ENCODE measurements at regions not wholly inside any gene's neighbourhood (a gene's known extent, or its start where the extent isn't known, plus 50 kb on each side); places are given as distances from the start of the nearest gene placed in this dataset.
"Not testable (repeated sequence)": the region's sequence is repeated elsewhere in the genome, so short reads cannot be mapped to it uniquely, and the experiment has no call there.

GRCh38 chr4:23412701-23413100, 477.1 kb downstream of the PPARGC1A start:
- ChIA-PET CTCF (ENCODE audit: low intra/inter-chr PET ratio) (no interaction called here), POLR2A (interaction anchor here (1.0 kb wide), 1 partner anchor 24 kb away, joined by 3 read pairs; no protein-coding TSS in a partner anchor)
- H3K4me1 ChIP-seq (replicated peaks in 1 of 2; ENCODE audit: control insufficient read depth in 2 of 2, insufficient read depth in 2 of 2, low read length in 2 of 2) = no peaks in the 10 kb centered on the region
- H3K9ac ChIP-seq (ENCODE audit: insufficient read depth in 1 of 2, low read depth in 2 of 2, low read length in 2 of 2) = no peak overlapping the region
- no peaks in the 10 kb centered on the region for H3K79me2 ChIP-seq (ENCODE audit: control insufficient read depth, insufficient read depth, low read length)
- TF ChIP-seq ETV1 (tag; conservative IDR thresholded peaks at IDR 0.05; ENCODE audit: low read depth) (no peak), CTCFL (IDR thresholded peaks at IDR 0.05; ENCODE audit: borderline replicate concordance, insufficient read depth, low read depth, low read length, poor library complexity, severe bottlenecking) (no peak), SRF (CRISPR knock-in tag; IDR thresholded peaks at IDR 0.05) (no peak), LCOR (CRISPR knock-in tag; IDR thresholded peaks at IDR 0.05) (no peak), MAX (CRISPR knock-in tag; IDR thresholded peaks at IDR 0.05) (no peak), CAMTA2 (CRISPR knock-in tag; conservative IDR thresholded peaks at IDR 0.05) (no peak), ZNF76 (CRISPR knock-in tag; IDR thresholded peaks at IDR 0.05; ENCODE audit: borderline replicate concordance) (no peak), RFX7 (CRISPR knock-in tag; IDR thresholded peaks at IDR 0.05) (no peak), ZNF431 (CRISPR knock-in tag; IDR thresholded peaks at IDR 0.05) (no peak), PCBP1 (IDR thresholded peaks at IDR 0.05; ENCODE audit: low read depth, low read length, poor library complexity, severe bottlenecking) (no peak), RBM22 (IDR thresholded peaks at IDR 0.05; ENCODE audit: low read depth, low read length, poor library complexity, severe bottlenecking) (no peak), NR3C1 (CRISPR knock-in tag; IDR thresholded peaks at IDR 0.05) (no peak)
- intact Hi-C loops (cut with micrococcal nuclease) (no loop called here), in situ Hi-C loops (cut with MboI) (no loop called here)
- no peak overlapping the region for H3K4me3 ChIP-seq
- no peak overlapping the region for H3K27ac ChIP-seq (ENCODE audit: extremely low read depth, low read depth, low read length)
- H4K20me1 ChIP-seq (replicated peaks; ENCODE audit: control insufficient read depth, insufficient read depth, low read length) = no peaks in the 10 kb centered on the region
- FAIRE-seq (no peak), DNase-seq (ENCODE audit: extremely low read depth in 1 of 4, low spot score in 3 of 4) (no peak), ATAC-seq (no peak)
- no peaks in the 10 kb centered on the region for H3K27me3 ChIP-seq (ENCODE audit: control insufficient read depth in 2 of 2, insufficient read depth in 2 of 2, low read length in 2 of 2)
- no TSS peak for BruUV-seq (replicated peaks)
- no peak overlapping the region for H3K4me2 ChIP-seq (ENCODE audit: insufficient read depth, low read length)
- H3K36me3 ChIP-seq (ENCODE audit: control insufficient read depth, insufficient read depth, low read length) = no peaks in the 10 kb centered on the region
- WGBS (ENCODE audit: insufficient coverage, low coverage, missing lambda C conversion rate) = 19% methylated on average over 3 of the region's 3 CpGs
- H3K9me1 ChIP-seq (ENCODE audit: control insufficient read depth, insufficient read depth, low read length) = no peaks in the 10 kb centered on the region
- H2AFZ ChIP-seq (ENCODE audit: low read depth, low read length) = no peak overlapping the region
- H3K9me3 ChIP-seq (replicated peaks; ENCODE audit: control insufficient read depth, insufficient read depth, low read depth, low read length) = no peaks in the 10 kb centered on the region

- H3K27ac ChIP-seq (ENCODE audit: extremely low read depth, low read depth, low read length); POLR2A ChIA-PET; H3K4me2 ChIP-seq (ENCODE audit: insufficient read depth, low read length); H3K9me1 ChIP-seq (ENCODE audit: control insufficient read depth, insufficient read depth, low read length); H3K4me3 ChIP-seq; H3K79me2 ChIP-seq (ENCODE audit: control insufficient read depth, insufficient read depth, low read length); intact Hi-C loops (cut with micrococcal nuclease); H2AFZ ChIP-seq (ENCODE audit: low read depth, low read length); H3K27me3 ChIP-seq (ENCODE audit: control insufficient read depth in 2 of 2, insufficient read depth in 2 of 2, low read length in 2 of 2); FAIRE-seq; H3K9me3 ChIP-seq (replicated peaks; ENCODE audit: control insufficient read depth, insufficient read depth, low read depth, low read length); H3K4me1 ChIP-seq (replicated peaks in 1 of 2; ENCODE audit: control insufficient read depth in 2 of 2, insufficient read depth in 2 of 2, low read length in 2 of 2); DNase-seq (ENCODE audit: extremely low read depth in 1 of 4, low spot score in 3 of 4); CTCF ChIA-PET (ENCODE audit: low intra/inter-chr PET ratio); H3K9ac ChIP-seq (ENCODE audit: insufficient read depth in 1 of 2, low read depth in 2 of 2, low read length in 2 of 2); ATAC-seq; H3K36me3 ChIP-seq (ENCODE audit: control insufficient read depth, insufficient read depth, low read length); in situ Hi-C loops (cut with MboI); H4K20me1 ChIP-seq (replicated peaks; ENCODE audit: control insufficient read depth, insufficient read depth, low read length); BruUV-seq (replicated peaks): not testable (repeated sequence)
- 9% methylated on average over 2 of the region's 2 CpGs for WGBS (ENCODE audit: insufficient coverage, low coverage, missing lambda C conversion rate)
Observed at GRCh38 chr4:23408913-23409312, 480.9 kb downstream of the PPARGC1A start.

Data from K562 (cell line).